Progenitor cell of endocrine pancreas (in vitro differentiated cells): ENCODE measurements at regions not wholly inside any gene's neighbourhood (a gene's known extent, or its start where the extent isn't known, plus 50 kb on each side); places are given as distances from the start of the nearest gene placed in this dataset.

ENCODE experiments used
- DNase-seq: peaks from one replicate; pipeline ENCODE4 v3.0.0; 2021; ENCODE audit warnings: low spot score; ENCODE audit not compliant: unreplicated experiment
- H3K27ac Mint-ChIP-seq: 2 replicates; pipeline ENCODE4 v1.8.0; 2021; ENCODE audit warnings: mild to moderate bottlenecking, moderate library complexity, mixed read lengths
- H3K27me3 Mint-ChIP-seq: 2 replicates; pipeline ENCODE4 v1.8.0; 2021; ENCODE audit warnings: mixed read lengths
- H3K36me3 Mint-ChIP-seq: 2 replicates; pipeline ENCODE4 v1.8.0; 2022; ENCODE audit warnings: mixed read lengths; ENCODE audit not compliant: insufficient read depth
- H3K4me1 Mint-ChIP-seq: 2 replicates; pipeline ENCODE4 v1.8.0; 2021; ENCODE audit warnings: low read depth, mixed read lengths
- H3K4me3 Mint-ChIP-seq: 2 replicates; pipeline ENCODE4 v1.8.0; 2021; ENCODE audit warnings: low read depth, mild to moderate bottlenecking, moderate library complexity, mixed read lengths
- H3K9me3 Mint-ChIP-seq: 2 replicates; pipeline ENCODE4 v1.8.0; 2021; ENCODE audit warnings: low read depth, mixed read lengths
- CTCF ChIP-seq: fragments of 200-600 bp; sonication (generic); IDR thresholded peaks from one replicate; pipeline ENCODE4 v1.5.0; 2021; ENCODE audit warnings: antibody characterized with exemption, mild to moderate bottlenecking; ENCODE audit not compliant: unreplicated experiment

GRCh38 chr4:124483048-124483906 lies 229.3 kb downstream of the ANKRD50 start:
- no peak for DNase-seq
- Mint-ChIP-seq H3K27me3 (no peaks in the 10 kb centered on the region), H3K36me3 (peaks cover 2% of the 10 kb centered on the region), H3K4me1 (peaks cover 22% of the 10 kb centered on the region), H3K4me3 (peak overlapping the region; percentile 5), H3K9me3 (peaks cover 6% of the 10 kb centered on the region), H3K27ac (peak overlapping the region; percentile 48)
- TF ChIP-seq CTCF: no peak

- no peak overlapping the region for H3K4me3 Mint-ChIP-seq
- DNase-seq: no peak
- peak overlapping the region; percentile 71 for H3K27ac Mint-ChIP-seq
- H3K36me3 Mint-ChIP-seq: peaks cover 2% of the 10 kb centered on the region
- H3K9me3 Mint-ChIP-seq: peaks cover 6% of the 10 kb centered on the region
- peaks cover 22% of the 10 kb centered on the region for H3K4me1 Mint-ChIP-seq
- TF ChIP-seq CTCF: no peak
- H3K27me3 Mint-ChIP-seq: no peaks in the 10 kb centered on the region
These were observed 228.5 kb downstream of the ANKRD50 start for GRCh38 chr4:124484008-124484407.

GRCh38 chr4:124484940-124485339 lies 227.6 kb downstream of the ANKRD50 start:
- Mint-ChIP-seq H3K4me1 (peaks cover 22% of the 10 kb centered on the region), H3K36me3 (peaks cover 2% of the 10 kb centered on the region), H3K27ac (peak overlapping the region; percentile 47), H3K27me3 (no peaks in the 10 kb centered on the region), H3K4me3 (no peak overlapping the region), H3K9me3 (peaks cover 6% of the 10 kb centered on the region)
- no peak for TF ChIP-seq CTCF
- DNase-seq: no peak

GRCh38 chr4:124486423-124486822 lies 226.1 kb downstream of the ANKRD50 start:
- peaks cover 24% of the 10 kb centered on the region for H3K4me1 Mint-ChIP-seq
- no peak overlapping the region for H3K4me3 Mint-ChIP-seq
- H3K9me3 Mint-ChIP-seq: peaks cover 6% of the 10 kb centered on the region
- TF ChIP-seq CTCF: no peak
- DNase-seq: no peak
- peaks cover 2% of the 10 kb centered on the region for H3K36me3 Mint-ChIP-seq
- H3K27ac Mint-ChIP-seq: no peak overlapping the region
- H3K27me3 Mint-ChIP-seq: no peaks in the 10 kb centered on the region

- no peak overlapping the region for H3K27ac Mint-ChIP-seq
- peaks cover 6% of the 10 kb centered on the region for H3K9me3 Mint-ChIP-seq
- DNase-seq: no peak
- H3K4me1 Mint-ChIP-seq: peaks cover 27% of the 10 kb centered on the region
- peaks cover 2% of the 10 kb centered on the region for H3K36me3 Mint-ChIP-seq
- H3K27me3 Mint-ChIP-seq: no peaks in the 10 kb centered on the region
- no peak overlapping the region for H3K4me3 Mint-ChIP-seq
- no peak for TF ChIP-seq CTCF
These were observed 224.9 kb downstream of the ANKRD50 start for GRCh38 chr4:124487651-124488050.
